ENCODE measurements at regions not wholly inside any gene's neighbourhood (a gene's known extent, or its start where the extent isn't known, plus 50 kb on each side); places are given as distances from the start of the nearest gene placed in this dataset.

- TF ChIP-seq EZH2phosphoT487 (IDR thresholded peaks at IDR 0.05; ENCODE audit: borderline replicate concordance, low read length) = no peak
- TF ChIP-seq EZH2 (IDR thresholded peaks at IDR 0.05; ENCODE audit: low read length, unreplicated experiment) = no peak
- TF ChIP-seq, protein P1, sequence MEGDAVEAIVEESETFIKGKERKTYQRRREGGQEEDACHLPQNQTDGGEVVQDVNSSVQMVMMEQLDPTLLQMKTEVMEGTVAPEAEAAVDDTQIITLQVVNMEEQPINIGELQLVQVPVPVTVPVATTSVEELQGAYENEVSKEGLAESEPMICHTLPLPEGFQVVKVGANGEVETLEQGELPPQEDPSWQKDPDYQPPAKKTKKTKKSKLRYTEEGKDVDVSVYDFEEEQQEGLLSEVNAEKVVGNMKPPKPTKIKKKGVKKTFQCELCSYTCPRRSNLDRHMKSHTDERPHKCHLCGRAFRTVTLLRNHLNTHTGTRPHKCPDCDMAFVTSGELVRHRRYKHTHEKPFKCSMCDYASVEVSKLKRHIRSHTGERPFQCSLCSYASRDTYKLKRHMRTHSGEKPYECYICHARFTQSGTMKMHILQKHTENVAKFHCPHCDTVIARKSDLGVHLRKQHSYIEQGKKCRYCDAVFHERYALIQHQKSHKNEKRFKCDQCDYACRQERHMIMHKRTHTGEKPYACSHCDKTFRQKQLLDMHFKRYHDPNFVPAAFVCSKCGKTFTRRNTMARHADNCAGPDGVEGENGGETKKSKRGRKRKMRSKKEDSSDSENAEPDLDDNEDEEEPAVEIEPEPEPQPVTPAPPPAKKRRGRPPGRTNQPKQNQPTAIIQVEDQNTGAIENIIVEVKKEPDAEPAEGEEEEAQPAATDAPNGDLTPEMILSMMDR (conservative IDR thresholded peaks at IDR 0.05; ENCODE audit: low read depth, low read length) = no peak
- H3K27ac ChIP-seq (ENCODE audit: low read length) = no peak overlapping the region
- no peaks in the 10 kb centered on the region for H3K27me3 ChIP-seq (ENCODE audit: low read length)
- no peak overlapping the region for H3K4me3 ChIP-seq (ENCODE audit: low read length)
- no peak overlapping the region for H3K4me2 ChIP-seq (ENCODE audit: low read length)
- H3K4me1 ChIP-seq (ENCODE audit: insufficient read depth, low read length) = peaks cover 6% of the 10 kb centered on the region
- no peaks in the 10 kb centered on the region for H4K20me1 ChIP-seq (ENCODE audit: low read length)
- no peak overlapping the region for H3K9ac ChIP-seq (ENCODE audit: low read length)
- intact Hi-C loops (cut with micrococcal nuclease) = no loop called here
- CTCF ChIA-PET = no interaction called here
- peak; percentile 44 for DNase-seq
- POLR2A ChIA-PET (ENCODE audit: unreplicated experiment) = no interaction called here
- H3K9me2 ChIP-seq (replicated peaks; ENCODE audit: low read length) = no peaks in the 10 kb centered on the region
- H3K79me2 ChIP-seq (ENCODE audit: low read length) = no peaks in the 10 kb centered on the region
- H3K36me3 ChIP-seq (ENCODE audit: low read depth, low read length) = no peaks in the 10 kb centered on the region
- no TSS peak for BruUV-seq (replicated peaks)
- 0 out of 2 replicates have a peak, but pooled peaks cover 3% of the 10 kb centered on the region for H3K9me3 ChIP-seq (ENCODE audit: low read length)
- no peaks in the 10 kb centered on the region for H3F3A ChIP-seq (ENCODE audit: low read length, unreplicated experiment)
- H2AFZ ChIP-seq (ENCODE audit: low read length) = peak overlapping the region; percentile 23; the same call in 1 of the 2 replicates
- no peak; the same call in 1 of the 2 replicates for ATAC-seq
These were observed 59.9 kb downstream of the GPR65 start for GRCh38 chr14:88064841-88065240.

DNA sequence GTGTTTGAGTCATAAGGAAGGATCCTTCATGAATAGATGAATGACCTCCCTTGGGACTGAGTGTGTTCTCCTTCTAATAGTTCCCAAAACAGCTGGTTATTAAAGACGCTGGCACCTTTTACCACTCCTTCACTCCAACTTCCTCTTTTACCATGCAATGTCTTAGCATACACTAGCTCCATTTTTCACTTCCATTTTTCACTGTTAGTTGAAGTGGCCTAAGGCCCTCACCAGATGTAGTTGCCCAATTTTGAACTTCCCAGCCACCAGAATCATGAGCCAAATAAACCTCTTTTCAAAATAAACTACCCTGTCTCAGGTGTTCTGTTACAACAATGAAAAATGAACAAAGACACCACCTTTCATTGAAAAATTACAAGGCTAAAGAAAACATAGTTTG is 64.7 kb downstream of the GPR65 start:
- intact Hi-C loops (cut with micrococcal nuclease) = no loop called here
- Histone ChIP-seq H3F3A (ENCODE audit: low read length, unreplicated experiment) (no peaks in the 10 kb centered on the region), H3K36me3 (ENCODE audit: low read depth, low read length) (no peaks in the 10 kb centered on the region), H3K9me3 (ENCODE audit: low read length) (0 out of 2 replicates have a peak, but pooled peaks cover 4% of the 10 kb centered on the region), H3K27me3 (ENCODE audit: low read length) (no peaks in the 10 kb centered on the region), H3K4me2 (ENCODE audit: low read length) (no peak overlapping the region), H3K4me1 (ENCODE audit: insufficient read depth, low read length) (peaks cover 5% of the 10 kb centered on the region), H2AFZ (ENCODE audit: low read length) (no peak overlapping the region), H3K9ac (ENCODE audit: low read length) (no peak overlapping the region), H3K4me3 (ENCODE audit: low read length) (no peak overlapping the region), H3K79me2 (ENCODE audit: low read length) (no peaks in the 10 kb centered on the region), H3K9me2 (replicated peaks; ENCODE audit: low read length) (no peaks in the 10 kb centered on the region), H3K27ac (ENCODE audit: low read length) (no peak overlapping the region), H4K20me1 (ENCODE audit: low read length) (no peaks in the 10 kb centered on the region)
- ChIA-PET CTCF (no interaction called here), POLR2A (ENCODE audit: unreplicated experiment) (no interaction called here)
- BruUV-seq (replicated peaks) = no TSS peak
- no peak for TF ChIP-seq EZH2phosphoT487 (IDR thresholded peaks at IDR 0.05; ENCODE audit: borderline replicate concordance, low read length)
- TF ChIP-seq, protein P1 (conservative IDR thresholded peaks at IDR 0.05; ENCODE audit: low read depth, low read length) = no peak
- TF ChIP-seq EZH2 (IDR thresholded peaks at IDR 0.05; ENCODE audit: low read length, unreplicated experiment) = no peak
- no peak for DNase-seq
- ATAC-seq = no peak

DNA sequence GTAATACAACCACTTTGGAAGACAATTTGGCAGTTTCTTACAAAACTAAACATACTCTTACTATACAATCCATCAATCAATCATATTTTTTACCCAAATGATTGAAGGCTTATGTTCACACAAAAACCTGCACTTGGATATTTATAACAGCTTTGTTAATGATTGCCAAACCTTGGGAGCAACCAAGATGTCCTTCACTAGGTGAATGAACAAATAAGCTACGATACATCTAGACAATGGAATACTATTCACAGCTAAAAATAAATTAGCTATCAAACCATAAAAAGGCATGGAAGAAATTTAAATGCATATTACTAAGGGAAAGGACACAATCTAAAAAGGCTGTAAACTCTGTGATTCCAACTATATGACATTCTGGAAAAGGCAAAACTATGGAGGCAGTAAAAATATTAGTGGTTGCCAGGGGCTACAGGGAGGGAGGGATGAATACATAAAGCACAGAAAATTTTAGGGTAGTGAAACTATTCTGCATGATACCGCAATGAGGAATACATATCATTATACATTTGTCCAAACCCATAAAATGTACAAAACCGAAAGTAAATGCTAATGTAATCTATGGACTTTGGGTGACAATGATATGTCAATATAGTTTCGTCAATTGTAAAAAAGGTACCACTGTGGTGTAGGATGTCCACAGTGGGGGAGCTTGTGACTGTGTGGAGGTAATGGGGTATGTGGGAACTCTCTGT is 70.5 kb downstream of the GPR65 start:
- Histone ChIP-seq H3K9me2 (replicated peaks; ENCODE audit: low read length) (no peaks in the 10 kb centered on the region), H2AFZ (ENCODE audit: low read length) (no peak overlapping the region), H4K20me1 (ENCODE audit: low read length) (no peaks in the 10 kb centered on the region), H3K9ac (ENCODE audit: low read length) (no peak overlapping the region), H3K4me2 (ENCODE audit: low read length) (no peak overlapping the region), H3K36me3 (ENCODE audit: low read depth, low read length) (no peaks in the 10 kb centered on the region), H3K9me3 (ENCODE audit: low read length) (no peaks in the 10 kb centered on the region), H3K27ac (ENCODE audit: low read length) (no peak overlapping the region), H3K4me3 (ENCODE audit: low read length) (no peak overlapping the region), H3K4me1 (ENCODE audit: insufficient read depth, low read length) (no peaks in the 10 kb centered on the region), H3K79me2 (ENCODE audit: low read length) (no peaks in the 10 kb centered on the region), H3K27me3 (ENCODE audit: low read length) (no peaks in the 10 kb centered on the region), H3F3A (ENCODE audit: low read length, unreplicated experiment) (no peaks in the 10 kb centered on the region)
- CTCF ChIA-PET = no interaction called here
- DNase-seq = no peak
- ATAC-seq = no peak
- TF ChIP-seq EZH2 (IDR thresholded peaks at IDR 0.05; ENCODE audit: low read length, unreplicated experiment) = no peak
- TF ChIP-seq, protein P1 (conservative IDR thresholded peaks at IDR 0.05; ENCODE audit: low read depth, low read length) = no peak
- no peak for TF ChIP-seq EZH2phosphoT487 (IDR thresholded peaks at IDR 0.05; ENCODE audit: borderline replicate concordance, low read length)
- intact Hi-C loops (cut with micrococcal nuclease) = no loop called here
- BruUV-seq (replicated peaks) = no TSS peak
- POLR2A ChIA-PET (ENCODE audit: unreplicated experiment) = no interaction called here

Data from PC-3 (cell line).